NB4 (cell line): ENCODE measurements at regions not wholly inside any gene's neighbourhood (a gene's known extent, or its start where the extent isn't known, plus 50 kb on each side); places are given as distances from the start of the nearest gene placed in this dataset.

Experiments used
- DNase-seq: peaks from one replicate; pipeline ENCODE4 v3.0.0; 2010; ENCODE audit warnings: low read depth
- H3K4me3 ChIP-seq: one replicate; pipeline ENCODE4 v1.5.1; 2011; ENCODE audit warnings: mild to moderate bottlenecking, low read depth, low read length, moderate library complexity
- CTCF ChIP-seq: IDR thresholded peaks from one replicate; pipeline ENCODE4 v1.5.1; 2012; ENCODE audit warnings: low read depth, low read length
- MYC ChIP-seq: IDR thresholded peaks from 2 replicates; pipeline ENCODE4 v1.6.1; 2011; ENCODE audit warnings: low read depth, low read length
- POLR2A ChIP-seq: IDR thresholded peaks from 2 replicates; pipeline ENCODE4 v1.6.1; 2011; ENCODE audit warnings: mild to moderate bottlenecking; ENCODE audit not compliant: insufficient read length; ENCODE audit errors: extremely low read depth
- TF ChIP-seq, protein P1 (sequence below): IDR thresholded peaks from 2 replicates; pipeline ENCODE4 v1.6.1; 2011; ENCODE audit warnings: low read depth, low read length

GRCh38 chr10:57799625-57800024 lies 468.1 kb downstream of the IPMK start:
- DNase-seq: no peak
- H3K4me3 ChIP-seq: no peak overlapping the region
- TF ChIP-seq, protein P1, sequence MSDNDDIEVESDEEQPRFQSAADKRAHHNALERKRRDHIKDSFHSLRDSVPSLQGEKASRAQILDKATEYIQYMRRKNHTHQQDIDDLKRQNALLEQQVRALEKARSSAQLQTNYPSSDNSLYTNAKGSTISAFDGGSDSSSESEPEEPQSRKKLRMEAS: no peak
- TF ChIP-seq POLR2A (no peak), CTCF (no peak), MYC (no peak)

DNA sequence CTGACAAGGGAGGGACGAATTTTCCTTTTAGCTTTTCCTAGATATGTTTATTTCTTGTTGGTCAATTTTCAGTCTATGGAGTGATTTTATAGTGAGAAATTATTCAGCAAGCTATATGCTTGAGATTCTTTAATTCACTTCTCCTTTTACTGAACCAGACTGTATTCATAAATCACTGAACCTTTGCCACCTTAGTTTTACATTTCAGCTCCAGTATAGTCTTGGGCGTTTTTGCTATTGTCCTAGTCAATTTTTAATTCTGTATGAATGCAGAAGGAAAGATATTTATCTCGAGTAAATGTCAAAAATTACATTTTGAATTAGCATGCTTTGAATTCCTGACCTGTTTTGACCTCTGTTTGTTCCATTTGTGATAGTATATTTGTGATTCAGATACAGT lies 468.9 kb downstream of the IPMK start:
- H3K4me3 ChIP-seq: no peak overlapping the region
- no peak for DNase-seq
- TF ChIP-seq, protein P1: no peak
- no peak for TF ChIP-seq POLR2A
- no peak for TF ChIP-seq MYC
- no peak for TF ChIP-seq CTCF

- no peak for DNase-seq
- H3K4me3 ChIP-seq: no peak overlapping the region
- TF ChIP-seq MYC: no peak
- TF ChIP-seq POLR2A: no peak
- no peak for TF ChIP-seq CTCF
- TF ChIP-seq, protein P1: no peak
Measured at GRCh38 chr10:57791546-57791945, 476.1 kb downstream of the IPMK start.

DNA sequence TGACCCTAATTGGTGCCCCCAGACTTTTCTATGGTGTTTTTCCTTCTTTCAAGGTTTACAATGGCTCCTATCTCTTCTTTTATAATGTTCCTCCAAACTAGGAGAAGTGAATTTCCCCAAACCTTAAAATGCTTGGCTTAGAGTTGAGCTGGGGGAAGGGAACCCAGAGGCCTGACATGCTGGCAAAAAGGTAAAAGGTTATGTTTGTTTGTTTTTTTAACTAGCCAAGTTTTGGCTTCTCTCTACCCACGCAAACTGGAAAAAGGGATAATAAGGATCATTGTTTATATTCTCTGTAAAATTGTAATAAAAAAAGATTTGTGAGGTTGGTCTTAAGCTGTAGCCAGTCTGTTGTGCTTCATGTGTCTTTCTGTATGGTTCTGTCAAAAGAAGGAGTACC lies 477.0 kb downstream of the IPMK start:
- TF ChIP-seq CTCF: no peak
- TF ChIP-seq, protein P1: no peak
- no peak for TF ChIP-seq MYC
- TF ChIP-seq POLR2A: no peak
- no peak overlapping the region for H3K4me3 ChIP-seq
- no peak for DNase-seq

- TF ChIP-seq, protein P1: no peak
- TF ChIP-seq CTCF (no peak), POLR2A (no peak), MYC (no peak)
- no peak overlapping the region for H3K4me3 ChIP-seq
- DNase-seq: no peak
Measured at GRCh38 chr10:57788117-57788516, 479.6 kb downstream of the IPMK start.
